GM18499 (cell line): ENCODE measurements at regions not wholly inside any gene's neighbourhood (a gene's known extent, or its start where the extent isn't known, plus 50 kb on each side); places are given as distances from the start of the nearest gene placed in this dataset.

Experiments
- ATAC-seq: cut with Tn5 transposase; IDR thresholded peaks from one replicate; pipeline ENCODE4 v1.9.1; 2021; ENCODE audit warnings: moderate number of reproducible peaks; ENCODE audit not compliant: insufficient read depth, unreplicated experiment

GRCh38 chr5:68352166-68352565, 136.6 kb downstream of the PIK3R1 start:
- no peak for ATAC-seq

DNA sequence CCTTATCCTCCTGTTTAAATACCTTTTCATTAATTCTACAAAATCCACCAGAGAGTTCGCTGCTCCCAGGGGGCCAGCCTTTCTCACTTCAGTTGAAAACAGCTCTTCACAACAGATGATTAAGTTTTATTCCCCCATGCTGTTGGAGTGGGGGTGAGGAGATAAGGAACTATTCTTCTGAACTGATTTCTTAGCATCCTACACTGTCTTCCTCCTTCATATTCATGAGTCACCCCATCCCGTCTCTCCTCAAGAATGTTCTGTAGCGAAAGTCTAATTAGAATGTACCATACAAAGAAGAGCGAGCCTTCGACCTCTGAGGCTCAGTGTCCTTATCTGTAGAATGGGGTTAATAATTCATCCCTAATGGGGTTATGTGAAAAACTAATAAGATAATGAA, 138.0 kb downstream of the PIK3R1 start:
- ATAC-seq: no peak

GRCh38 chr5:68354315-68354714, 138.8 kb downstream of the PIK3R1 start:
- ATAC-seq: no peak

DNA sequence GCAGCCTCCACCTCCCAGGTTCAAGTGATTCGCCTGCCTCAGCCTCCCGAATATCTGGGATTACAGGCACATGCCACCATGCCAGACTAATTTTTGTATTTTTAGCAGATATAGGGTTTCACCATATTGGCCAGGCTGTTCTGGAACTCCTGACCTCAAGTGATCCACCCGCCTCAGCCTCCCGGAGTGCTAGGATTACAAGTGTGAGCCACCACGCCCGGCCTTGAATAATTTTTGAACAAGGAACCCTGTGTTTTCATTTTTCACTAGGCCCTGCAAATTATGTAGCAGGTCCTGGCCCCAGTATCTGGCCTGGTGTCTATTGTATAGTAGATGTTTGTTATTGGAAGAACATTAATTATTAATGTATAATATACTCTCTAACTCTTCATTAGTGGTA, 140.7 kb downstream of the PIK3R1 start:
- ATAC-seq: no peak

DNA sequence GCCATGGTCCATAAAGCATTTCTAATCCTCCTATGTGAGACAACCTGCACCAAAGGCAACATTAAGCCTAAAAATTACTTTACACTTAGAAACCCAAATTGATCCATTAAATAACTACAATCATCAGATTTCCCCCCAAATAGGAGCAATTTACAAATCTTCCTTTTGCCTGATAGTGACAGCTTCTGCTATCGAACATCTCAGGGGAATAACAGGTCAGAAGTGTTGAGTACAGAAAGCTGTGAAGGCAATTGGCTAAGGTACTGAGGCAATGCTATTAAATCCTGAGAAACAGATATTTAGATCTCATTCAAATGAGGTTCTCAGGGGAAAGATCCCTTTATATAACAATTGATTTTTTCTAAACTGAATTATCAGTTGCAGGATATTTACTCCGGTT, 141.1 kb downstream of the PIK3R1 start:
- no peak for ATAC-seq

GRCh38 chr5:68359699-68360098, 144.1 kb downstream of the PIK3R1 start:
- no peak for ATAC-seq

DNA sequence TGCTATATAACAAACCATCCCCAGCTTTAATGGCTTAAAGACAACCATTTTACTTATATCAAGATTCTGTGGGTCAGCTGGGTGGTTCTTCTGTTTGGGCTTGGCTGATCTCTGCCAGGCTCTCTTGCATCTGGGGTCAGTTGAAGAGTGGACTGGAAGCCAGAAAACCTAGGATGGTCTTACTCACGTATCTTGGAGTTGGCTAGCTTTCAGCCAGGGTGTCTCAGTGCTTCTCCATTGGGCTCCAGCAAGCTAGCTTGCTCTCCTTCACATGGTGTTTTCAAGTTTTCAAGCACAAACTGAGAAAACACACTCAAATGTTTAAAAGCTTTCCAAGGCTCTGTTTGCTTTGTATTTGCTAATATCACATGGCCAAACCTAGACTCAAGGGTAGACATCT, 146.8 kb downstream of the PIK3R1 start:
- ATAC-seq: no peak

GRCh38 chr5:68365889-68366288, 150.3 kb downstream of the PIK3R1 start:
- no peak for ATAC-seq

GRCh38 chr5:68367287-68367686, 151.7 kb downstream of the PIK3R1 start:
- no peak for ATAC-seq

- ATAC-seq: no peak
These were observed 152.2 kb downstream of the PIK3R1 start for GRCh38 chr5:68367717-68368116.

GRCh38 chr5:68368311-68369022, 152.9 kb downstream of the PIK3R1 start:
- no peak for ATAC-seq

GRCh38 chr5:68369023-68369359, 153.4 kb downstream of the PIK3R1 start:
- no peak for ATAC-seq

DNA sequence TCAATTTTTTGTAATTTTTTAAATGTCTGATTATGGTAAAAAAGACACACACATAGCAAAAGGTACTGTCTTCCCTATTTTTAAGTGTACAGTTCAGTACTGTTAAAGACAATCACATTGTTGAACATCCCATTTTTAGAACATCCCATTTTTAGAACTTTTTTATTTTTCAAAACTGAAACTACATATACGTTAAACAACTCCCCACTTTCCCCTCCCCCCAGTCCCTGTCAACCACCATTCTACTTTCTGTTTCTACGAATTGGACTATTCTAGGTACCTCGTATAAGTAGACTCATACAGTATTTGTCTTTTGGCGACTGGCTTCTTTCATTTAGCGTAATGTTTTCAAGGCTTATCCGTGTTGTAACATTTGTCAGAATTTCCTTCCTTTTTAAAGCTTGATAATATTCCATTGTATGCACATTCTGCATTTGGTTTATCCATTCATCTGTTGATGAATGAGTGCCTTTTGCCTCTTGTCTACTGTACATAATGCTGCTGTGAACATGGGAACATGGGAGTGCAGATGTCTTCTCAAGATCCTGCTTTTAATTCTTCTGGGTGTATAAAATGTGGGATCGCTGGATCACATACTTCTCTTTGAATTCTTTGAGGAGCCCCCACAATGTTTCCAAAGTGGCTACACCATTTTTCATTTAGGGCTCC, 154.0 kb downstream of the PIK3R1 start:
- ATAC-seq: peak; percentile 55

DNA sequence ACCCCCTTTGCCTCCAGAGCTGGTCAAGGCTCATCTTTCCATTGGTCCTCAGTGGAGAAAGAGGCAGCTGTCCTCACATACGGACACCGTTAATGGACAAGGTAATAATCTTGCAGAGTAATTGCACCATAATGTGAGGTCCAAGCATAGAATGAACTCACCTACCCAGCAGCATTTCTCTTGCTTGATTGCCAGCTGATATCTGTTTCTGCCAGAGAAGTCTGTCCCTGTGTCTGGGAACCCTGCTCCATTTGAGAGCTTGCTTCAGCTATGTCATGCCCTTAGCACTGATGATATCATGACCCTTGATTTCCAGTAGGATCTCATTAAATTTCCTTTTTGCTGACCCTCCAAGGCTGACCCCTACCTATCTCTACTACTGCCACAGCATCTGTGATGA, 154.6 kb downstream of the PIK3R1 start:
- no peak for ATAC-seq

DNA sequence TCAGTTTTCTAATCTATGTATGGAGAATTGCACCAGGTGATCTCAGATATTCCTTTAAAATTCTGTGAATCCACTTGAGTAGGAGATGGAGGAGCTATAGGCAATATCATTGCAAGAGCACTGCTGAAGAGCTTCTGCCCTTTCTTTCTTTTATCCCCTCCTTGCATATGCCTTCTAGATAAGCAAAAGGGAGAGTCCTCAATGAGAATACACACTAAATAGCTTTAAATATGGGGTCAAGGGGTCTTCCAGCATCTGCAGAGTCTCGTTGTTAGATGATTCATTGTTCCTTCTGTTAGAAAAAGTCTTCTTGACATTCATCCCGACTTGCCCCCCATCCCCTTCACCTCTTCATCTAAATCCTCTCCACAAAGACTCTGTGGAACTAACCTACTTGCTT, 156.1 kb downstream of the PIK3R1 start:
- ATAC-seq: no peak

DNA sequence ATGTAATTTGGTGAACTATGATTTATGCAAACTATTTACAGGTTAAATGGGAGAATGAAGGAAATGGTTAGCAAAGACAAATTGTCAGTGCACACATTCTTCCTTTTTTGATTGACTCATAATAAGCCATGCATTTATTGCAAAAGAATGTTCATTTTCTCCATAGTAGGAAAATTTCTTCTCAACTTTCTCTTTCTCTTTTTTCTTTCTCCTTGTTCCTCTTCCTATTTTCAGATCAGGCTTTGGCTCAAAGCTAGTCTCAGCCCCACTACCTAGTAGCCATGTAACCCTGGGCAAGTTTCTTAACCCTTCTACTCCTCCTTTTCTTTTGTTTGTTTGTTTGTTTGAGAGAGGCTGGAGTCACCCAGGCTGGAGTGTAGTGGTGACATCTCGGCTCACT, 156.6 kb downstream of the PIK3R1 start:
- no peak for ATAC-seq

GRCh38 chr5:68373050-68373449, 157.5 kb downstream of the PIK3R1 start:
- no peak for ATAC-seq

DNA sequence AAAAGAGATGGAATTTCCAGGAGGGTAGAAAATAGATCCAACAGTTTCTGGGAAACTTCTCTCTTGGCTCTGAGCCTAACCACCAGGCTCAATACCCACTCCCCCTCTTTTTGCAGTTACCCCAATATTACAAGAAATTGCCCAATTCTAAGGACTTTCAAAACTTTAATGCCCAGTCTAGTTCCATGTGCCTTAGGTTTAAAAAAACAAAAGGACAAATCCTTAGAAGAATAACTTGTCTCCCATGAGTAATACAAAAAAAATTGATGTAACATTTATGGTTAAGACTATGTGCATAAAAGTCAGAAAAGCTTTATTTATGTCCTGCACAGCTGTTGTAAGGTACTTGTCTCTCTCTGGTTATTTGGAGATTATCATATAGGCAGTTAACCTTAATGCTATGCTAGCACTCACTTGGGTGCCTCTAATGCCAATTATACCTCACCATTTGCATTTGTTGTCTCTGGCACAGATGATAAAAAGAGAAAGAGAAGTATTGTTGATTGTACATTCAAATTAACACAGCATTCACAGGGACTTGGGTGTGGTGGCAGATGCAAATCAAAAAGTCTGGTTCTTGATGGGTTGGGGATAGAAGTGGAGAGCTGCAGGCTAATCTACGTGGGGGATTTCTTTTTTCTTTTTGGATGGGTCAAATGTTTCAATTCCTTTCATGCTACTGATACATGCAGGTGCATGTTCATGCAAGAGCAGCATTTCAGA, 159.4 kb downstream of the PIK3R1 start:
- no peak for ATAC-seq

DNA sequence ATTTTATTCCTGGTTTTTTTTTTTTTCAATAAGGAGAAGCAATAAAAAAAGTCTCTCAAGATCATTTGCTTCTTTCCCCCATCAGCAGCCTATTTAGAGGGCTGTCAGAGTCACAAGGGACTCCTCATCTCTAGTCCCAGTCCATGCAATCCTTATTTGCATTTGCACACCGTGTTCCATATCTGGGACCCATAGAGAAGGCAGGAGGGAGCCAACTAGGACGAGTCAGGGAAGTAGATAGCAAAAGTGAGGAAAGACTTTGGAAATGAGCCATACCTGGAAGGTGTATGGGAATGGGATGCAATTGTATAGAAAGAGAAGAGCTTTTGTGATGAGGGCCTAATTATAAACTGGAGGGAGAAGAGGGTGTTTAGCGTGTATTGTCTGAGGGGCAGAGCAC, 160.0 kb downstream of the PIK3R1 start:
- ATAC-seq: no peak

- ATAC-seq: no peak
These were observed 161.4 kb downstream of the PIK3R1 start for GRCh38 chr5:68376935-68377334.

GRCh38 chr5:68377733-68378132, 162.2 kb downstream of the PIK3R1 start:
- no peak for ATAC-seq
